ENCODE measurements at regions not wholly inside any gene's neighbourhood (a gene's known extent, or its start where the extent isn't known, plus 50 kb on each side); places are given as distances from the start of the nearest gene placed in this dataset.
"Not testable (repeated sequence)": the region's sequence is repeated elsewhere in the genome, so short reads cannot be mapped to it uniquely, and the experiment has no call there.

- DNase-seq: no peak
These were observed 693.5 kb upstream of the EEF2KMT start for GRCh38 chr16:5791011-5791657.

- no peak for DNase-seq
These were observed 692.9 kb upstream of the EEF2KMT start for GRCh38 chr16:5790512-5790911.

- no peak for DNase-seq
These were observed 691.4 kb upstream of the EEF2KMT start for GRCh38 chr16:5789033-5789432.

DNA sequence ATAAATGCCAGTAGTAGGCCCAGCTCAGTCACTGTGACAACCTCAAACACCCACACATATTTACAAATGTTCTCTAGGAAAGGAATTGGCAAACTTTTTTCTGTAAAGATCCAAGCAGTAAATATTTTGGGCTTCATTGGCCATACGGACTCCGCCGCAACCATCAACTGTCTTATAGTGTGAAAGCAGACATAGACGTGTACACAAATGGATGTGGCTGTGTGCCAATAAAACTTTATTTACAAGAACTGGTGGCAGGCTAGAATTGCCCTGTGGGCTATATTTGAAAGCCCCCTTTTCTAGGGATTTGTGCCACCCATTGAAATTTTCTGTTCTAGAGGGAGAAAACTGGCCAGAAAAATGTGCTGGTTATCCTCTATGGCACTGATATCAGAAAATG lies 683.8 kb upstream of the EEF2KMT start:
- no peak for DNase-seq

DNA sequence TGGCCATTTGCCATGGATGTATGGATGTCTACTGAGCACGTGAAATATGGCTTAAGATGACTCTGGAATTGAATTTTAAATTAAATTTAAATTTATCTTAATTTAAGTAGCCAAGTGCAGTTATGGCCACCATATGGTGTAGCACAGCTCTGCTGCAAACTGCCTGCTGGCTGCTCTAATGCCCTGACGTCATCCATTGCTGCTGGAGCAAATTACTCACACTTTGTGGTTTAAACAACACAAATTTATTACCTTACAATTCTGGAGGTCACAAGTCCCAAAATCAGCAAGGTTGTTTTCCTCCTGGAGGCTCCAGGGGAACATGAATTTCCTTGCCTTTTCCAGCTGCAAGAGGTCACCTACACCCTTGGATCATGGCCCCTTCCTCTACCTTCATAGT lies 679.3 kb upstream of the EEF2KMT start:
- no peak for DNase-seq

DNA sequence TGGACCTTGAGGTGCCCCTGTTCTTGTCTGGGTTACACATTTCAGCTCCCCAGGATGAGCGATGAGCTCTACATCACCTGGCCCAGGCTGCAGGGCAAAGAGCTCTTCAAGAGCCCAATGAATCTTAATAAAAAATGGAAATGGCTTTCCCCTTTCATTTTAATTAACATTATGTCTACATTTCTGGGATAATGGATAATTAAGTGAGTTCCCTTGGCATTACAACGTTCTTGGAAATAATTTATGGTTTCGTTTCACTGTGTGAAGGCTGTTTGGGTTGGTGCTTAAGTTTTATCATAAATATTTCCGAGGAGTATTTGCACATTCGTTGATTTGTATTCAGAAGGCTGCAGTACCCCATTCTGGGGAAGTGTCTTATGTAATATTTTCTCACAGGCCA lies 678.3 kb upstream of the EEF2KMT start:
- no peak for DNase-seq

GRCh38 chr16:5770118-5770517 lies 672.5 kb upstream of the EEF2KMT start:
- DNase-seq: no peak

GRCh38 chr16:5769513-5769912 lies 671.9 kb upstream of the EEF2KMT start:
- DNase-seq: no peak

DNA sequence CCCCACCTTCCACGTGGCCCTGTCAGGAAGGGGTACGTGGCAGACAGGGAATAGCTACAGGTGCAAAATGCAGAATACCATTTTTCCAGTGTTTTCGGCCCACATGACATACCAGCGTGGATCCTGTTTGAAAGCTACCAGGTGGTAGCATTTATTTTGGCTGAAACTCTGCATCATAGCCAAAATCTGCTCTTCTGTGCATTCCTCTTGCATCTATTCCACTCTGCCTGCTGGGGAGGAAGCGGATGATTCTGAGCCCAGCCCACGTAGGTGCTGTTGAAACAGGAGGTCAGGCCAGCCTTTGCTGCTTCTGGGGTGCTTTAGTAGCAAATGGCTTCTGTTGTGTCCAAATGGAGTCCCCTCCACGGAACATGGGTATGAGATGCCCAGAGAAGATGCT lies 670.9 kb upstream of the EEF2KMT start:
- DNase-seq: no peak

DNA sequence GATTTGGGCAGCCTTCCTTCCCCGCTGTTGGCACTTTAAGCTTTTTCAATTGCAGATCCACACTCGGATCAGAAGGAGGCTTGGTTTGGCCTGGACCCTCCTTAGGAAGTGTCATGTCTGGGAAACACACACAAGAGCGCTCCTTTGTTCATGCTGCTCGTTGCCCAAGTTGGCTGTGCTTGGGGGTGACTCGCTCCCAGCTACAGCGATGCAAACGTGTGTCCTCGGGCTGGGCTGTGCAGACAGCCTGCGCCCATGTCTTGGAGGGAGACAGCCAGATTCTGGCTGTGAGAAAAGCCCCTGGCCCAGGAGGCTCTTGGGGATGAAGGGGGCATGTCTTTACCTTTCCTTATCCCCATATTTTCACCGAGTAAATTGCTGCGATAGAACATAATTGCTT lies 665.6 kb upstream of the EEF2KMT start:
- DNase-seq: no peak

GRCh38 chr16:5762362-5762761 lies 664.8 kb upstream of the EEF2KMT start:
- DNase-seq: no peak

DNA sequence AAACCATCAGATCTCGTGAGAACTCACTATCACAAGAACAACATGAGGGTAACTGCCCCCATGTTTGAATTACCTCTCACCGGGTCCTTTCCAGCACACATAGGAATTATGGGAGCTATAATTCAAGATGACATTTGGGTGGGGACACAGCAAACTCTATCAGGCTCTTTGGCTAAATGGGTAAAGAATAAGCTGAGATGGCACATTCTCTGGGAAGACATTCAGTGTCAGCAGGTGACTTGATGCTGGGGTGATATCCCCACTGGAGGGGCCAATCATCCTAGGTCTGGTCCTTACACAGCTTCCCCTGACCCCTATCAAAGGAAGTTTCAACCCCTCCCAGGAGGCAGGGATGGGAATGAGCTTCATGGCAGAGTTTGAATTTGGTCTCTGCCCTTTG lies 664.0 kb upstream of the EEF2KMT start:
- no peak for DNase-seq

DNA sequence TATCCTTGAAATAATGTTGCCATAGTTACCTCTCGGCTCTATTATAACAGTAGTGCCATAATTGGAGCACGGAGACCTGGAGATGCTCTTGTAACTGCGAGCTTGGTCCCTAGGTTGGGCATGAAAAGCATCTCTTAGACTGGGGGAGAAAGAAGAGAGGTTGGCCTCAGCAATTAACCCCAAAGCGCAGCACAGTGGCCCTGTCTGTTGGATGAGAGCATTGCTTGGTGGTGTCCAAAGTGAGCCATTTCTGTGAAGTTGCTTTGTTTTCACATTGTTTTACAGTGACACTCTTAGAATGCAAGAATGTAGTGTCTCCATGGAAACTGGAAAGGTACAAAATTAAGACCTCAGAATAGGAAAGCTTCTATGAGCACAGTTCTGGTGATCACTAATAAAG lies 660.7 kb upstream of the EEF2KMT start:
- DNase-seq: no peak

DNA sequence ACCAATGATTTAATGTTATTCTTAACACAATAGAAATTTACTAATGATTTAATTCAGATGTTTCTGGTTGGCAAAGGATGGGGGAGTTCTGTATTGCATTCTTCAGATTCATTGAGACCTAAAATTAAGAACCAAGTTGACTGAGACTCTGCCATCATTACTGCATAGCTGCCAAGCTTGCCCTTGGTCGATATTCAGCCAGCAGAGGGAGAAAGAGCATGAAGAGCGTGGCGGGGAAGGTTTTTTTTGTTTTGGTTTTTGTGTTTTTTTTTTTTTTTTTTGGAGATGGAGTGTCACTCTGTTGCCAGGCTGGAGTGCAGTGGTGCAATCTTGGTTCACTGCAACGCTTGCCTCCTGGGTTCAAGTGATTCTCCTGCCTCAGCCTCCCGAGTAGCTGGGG lies 659.4 kb upstream of the EEF2KMT start:
- DNase-seq: no peak

GRCh38 chr16:5753381-5753780 lies 655.8 kb upstream of the EEF2KMT start:
- DNase-seq: no peak

- DNase-seq: no peak
These were observed 653.6 kb upstream of the EEF2KMT start for GRCh38 chr16:5751216-5751615.

- not testable (repeated sequence) for DNase-seq
These were observed 652.8 kb upstream of the EEF2KMT start for GRCh38 chr16:5750439-5750838.

DNA sequence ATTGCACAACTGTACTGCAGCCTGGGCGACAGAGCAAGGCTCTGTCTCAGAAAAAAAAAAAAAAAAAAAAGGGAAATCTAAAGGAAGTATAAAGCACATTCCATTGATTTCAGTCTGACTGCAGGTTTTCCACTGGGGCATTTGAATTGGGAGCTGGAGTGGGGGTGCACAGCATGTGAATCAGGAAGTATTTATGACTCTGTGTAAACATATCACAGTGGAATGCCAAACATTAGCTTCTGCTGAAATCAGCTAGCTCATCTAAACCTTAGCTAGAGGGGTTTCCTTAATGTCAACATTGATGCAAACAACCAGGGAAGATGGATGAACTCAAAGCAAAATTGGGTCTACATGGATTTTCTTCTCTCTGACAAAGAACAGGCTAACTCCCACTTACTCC lies 641.0 kb upstream of the EEF2KMT start:
- no peak for DNase-seq

DNA sequence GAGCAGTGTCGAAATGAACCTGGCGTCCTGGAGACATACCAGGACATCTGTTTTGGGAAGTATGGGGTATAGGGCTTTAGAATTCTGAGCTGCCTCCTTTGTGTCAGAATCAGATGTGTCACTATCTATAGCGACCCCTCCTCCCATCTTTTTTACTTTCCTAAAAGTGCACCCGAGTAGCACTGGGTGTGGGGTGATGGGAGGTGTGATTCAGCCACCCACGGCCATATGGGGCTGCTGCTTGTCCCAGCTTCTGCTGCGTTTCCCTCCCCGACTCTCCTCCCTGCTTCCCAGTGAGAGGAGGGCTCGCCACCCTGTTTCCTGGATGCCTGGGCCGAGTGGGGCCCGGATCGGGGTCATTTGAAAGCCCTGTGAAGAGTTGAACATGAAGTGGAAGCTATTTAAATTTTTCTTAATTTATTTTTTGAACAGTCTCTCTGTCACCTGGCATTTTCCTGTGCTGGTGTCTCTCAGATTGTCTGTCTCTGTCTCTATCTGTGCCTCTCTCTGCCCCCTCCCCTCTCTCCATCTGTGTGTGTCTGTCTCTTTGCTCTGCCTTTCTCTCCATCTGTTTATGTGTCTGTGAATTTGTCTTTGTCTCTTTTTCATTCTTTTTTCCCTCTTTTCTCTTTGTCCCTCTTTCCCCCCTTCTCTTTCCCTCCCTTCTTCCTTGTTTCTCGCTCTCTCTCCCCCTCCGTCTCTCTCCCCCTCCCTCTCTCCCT lies 638.8 kb upstream of the EEF2KMT start:
- DNase-seq: no peak

GRCh38 chr16:5735444-5735843 lies 637.8 kb upstream of the EEF2KMT start:
- DNase-seq: no peak

- no peak for DNase-seq
These were observed 633.2 kb upstream of the EEF2KMT start for GRCh38 chr16:5730783-5731182.

DNA sequence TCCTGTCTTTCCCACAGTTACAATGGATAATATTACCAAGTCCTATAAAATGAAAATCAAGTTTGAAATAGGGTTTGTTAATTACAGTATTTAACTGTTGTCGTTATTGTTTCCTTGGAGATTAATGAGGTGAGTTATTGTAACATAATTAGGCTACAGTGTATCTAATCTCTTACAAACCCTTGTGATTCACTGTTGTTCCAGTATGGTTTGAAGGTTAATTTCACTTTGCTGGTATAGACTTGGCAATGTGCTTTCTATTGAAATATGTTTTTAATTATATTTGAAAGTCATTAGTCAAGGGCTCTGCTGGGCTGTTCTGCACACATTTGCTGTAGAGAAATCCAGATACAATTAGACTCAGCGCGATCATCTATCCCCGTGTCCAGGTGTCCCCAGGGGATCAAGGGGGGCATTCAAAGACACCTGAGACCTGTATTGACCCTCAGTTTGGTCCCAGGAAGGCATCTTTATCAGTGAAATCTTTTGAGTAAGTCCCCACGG lies 624.6 kb upstream of the EEF2KMT start:
- no peak for DNase-seq

DNA sequence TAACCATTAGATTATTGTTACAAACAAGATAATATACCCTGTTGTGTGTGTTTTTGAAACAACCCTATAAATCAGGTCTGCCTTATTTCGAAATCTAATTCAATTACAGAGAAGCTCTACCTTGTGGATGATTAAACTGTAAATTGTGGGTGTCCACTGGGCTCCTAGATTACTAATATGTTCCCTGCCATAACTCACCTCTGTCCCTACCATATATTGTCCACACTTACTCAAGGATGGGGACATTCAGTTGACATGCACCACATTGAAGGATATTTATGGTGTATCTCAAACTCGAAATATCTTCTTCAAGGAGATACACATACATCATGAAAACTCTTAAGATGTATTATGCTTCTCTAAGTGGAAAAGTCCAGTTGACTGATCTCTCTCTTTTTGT lies 617.6 kb upstream of the EEF2KMT start:
- no peak for DNase-seq

DNA sequence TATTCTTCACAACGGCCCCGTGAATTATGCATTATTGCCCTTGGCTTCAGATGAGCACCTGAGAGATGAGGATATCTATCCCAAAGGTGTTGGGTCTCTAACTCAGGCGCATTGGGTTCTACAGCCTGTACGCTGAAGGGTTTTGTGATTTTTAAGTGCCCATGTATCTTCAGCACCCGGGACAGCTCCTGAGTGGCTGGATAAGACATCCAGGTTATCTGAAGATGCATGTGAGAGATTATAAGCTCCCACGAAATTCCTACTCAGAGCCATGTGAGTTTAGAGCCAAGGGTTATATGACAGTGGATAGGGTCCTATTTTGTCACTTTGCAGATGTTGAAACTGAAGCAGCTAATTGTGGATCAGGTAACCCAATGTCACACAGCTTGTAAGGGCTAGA lies 612.3 kb upstream of the EEF2KMT start:
- no peak for DNase-seq

GRCh38 chr16:5706211-5706610 lies 608.6 kb upstream of the EEF2KMT start:
- DNase-seq: no peak
